Effector memory CD4-positive, alpha-beta T cell (primary cell): ENCODE measurements at regions not wholly inside any gene's neighbourhood (a gene's known extent, or its start where the extent isn't known, plus 50 kb on each side); places are given as distances from the start of the nearest gene placed in this dataset.
"Not testable (repeated sequence)": the region's sequence is repeated elsewhere in the genome, so short reads cannot be mapped to it uniquely, and the experiment has no call there.

Source experiments
- DNase-seq, 3 donors: peaks; one replicate each; pipeline ENCODE4 v3.0.0-alpha.2; 2020
- H3K27ac ChIP-seq: 2 replicates; pipeline ENCODE4 v1.7.0; 2013; ENCODE audit warnings: mild to moderate bottlenecking, low read length, moderate library complexity; ENCODE audit not compliant: insufficient read depth, poor library complexity, severe bottlenecking
- H3K27me3 ChIP-seq: replicated peaks from 2 replicates; pipeline ENCODE4 v1.7.0; 2013; ENCODE audit warnings: mild to moderate bottlenecking, low read length; ENCODE audit not compliant: insufficient read depth, control insufficient read depth, poor library complexity, severe bottlenecking
- H3K36me3 ChIP-seq: 2 replicates; pipeline ENCODE4 v1.7.0; 2013; ENCODE audit warnings: mild to moderate bottlenecking, low read length, moderate library complexity; ENCODE audit not compliant: control insufficient read depth, insufficient read depth
- H3K4me1 ChIP-seq: 2 replicates; pipeline ENCODE4 v1.7.0; 2013; ENCODE audit warnings: low read length, mild to moderate bottlenecking; ENCODE audit not compliant: control insufficient read depth, insufficient read depth, poor library complexity, severe bottlenecking
- H3K4me3 ChIP-seq: 2 replicates; pipeline ENCODE4 v1.7.0; 2013; ENCODE audit warnings: low read length, low read depth, mild to moderate bottlenecking; ENCODE audit not compliant: insufficient read depth, poor library complexity, severe bottlenecking
- H3K9me3 ChIP-seq: 2 replicates; pipeline ENCODE4 v1.7.0; 2013; ENCODE audit warnings: mild to moderate bottlenecking, low read length, moderate library complexity; ENCODE audit not compliant: control insufficient read depth

DNA sequence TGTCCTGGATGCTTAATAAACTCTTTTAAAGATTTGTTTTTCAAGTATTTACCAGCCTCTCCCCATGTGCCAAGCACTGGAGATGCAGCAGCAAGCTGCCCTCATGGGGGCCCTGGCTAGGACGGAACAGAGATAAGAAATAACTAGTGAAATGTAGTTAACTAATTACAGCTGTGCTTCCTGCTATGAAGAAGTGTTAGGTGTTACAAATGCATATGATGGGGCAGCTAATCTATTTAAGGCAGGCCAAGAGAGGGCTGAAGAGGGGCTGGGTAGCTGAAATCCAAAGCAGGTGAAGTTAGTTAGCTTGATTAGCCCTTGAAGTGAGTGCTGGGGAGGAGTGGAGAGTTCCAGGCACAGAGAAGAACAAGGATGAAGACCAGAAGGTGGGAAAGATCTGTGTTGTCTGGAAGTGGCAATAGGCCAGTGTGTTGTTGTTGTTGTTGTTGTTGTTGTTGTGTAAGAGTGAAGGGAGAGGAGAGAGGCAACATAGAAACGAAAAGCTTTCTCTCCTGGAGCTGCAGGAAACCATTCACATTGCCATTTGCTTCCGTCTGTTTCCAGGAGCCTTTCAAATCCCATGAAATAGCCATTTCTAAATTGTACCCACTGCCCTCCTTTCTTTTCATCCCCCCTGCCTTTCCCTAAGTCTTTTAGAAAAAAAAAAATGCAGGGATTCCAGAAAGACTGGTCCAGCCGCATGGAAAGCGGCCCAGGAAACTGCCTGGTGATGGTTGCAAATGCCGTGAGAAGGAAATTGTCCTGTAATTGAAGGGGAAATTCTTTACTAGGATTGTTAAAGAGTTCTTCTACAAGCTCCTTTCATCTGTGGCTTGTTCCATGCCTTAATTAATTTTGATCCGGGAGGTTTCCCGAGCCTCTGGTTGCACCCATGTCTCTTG, 119.6 kb downstream of the TFAP2C start:
- H3K27me3 ChIP-seq, result peaks cover 7% of the 10 kb centered on the region
- H3K4me3 ChIP-seq, result no peak overlapping the region
- H3K4me1 ChIP-seq, result no peaks in the 10 kb centered on the region
- H3K27ac ChIP-seq, result no peak overlapping the region
- no peaks in the 10 kb centered on the region for H3K9me3 ChIP-seq
- H3K36me3 ChIP-seq, result no peaks in the 10 kb centered on the region
- DNase-seq, result no peak

DNA sequence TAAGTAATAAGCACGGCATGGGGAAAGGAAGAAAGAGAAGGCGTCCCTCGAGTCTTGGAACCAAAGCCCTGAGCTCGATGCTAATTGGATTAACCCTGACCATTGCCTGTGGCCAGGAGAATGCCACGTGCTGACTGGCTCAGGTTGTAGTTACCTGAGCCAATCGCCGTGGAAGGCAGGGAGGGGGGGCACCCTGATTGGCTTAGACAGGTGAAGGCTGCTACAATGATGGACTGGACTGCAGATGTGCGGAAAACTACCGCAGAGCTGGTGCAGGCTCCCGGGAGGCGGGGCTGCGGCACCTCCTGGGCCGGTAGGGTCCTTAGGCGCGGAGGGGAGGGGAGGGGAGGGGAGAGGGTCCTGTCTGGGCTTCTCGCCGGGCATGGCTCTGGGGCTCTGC, 121.3 kb downstream of the TFAP2C start:
- Histone ChIP-seq H3K4me3 (no peak overlapping the region), H3K27me3 (peaks cover 7% of the 10 kb centered on the region), H3K9me3 (no peaks in the 10 kb centered on the region), H3K36me3 (no peaks in the 10 kb centered on the region), H3K4me1 (no peaks in the 10 kb centered on the region), H3K27ac (no peak overlapping the region)
- no peak for DNase-seq

DNA sequence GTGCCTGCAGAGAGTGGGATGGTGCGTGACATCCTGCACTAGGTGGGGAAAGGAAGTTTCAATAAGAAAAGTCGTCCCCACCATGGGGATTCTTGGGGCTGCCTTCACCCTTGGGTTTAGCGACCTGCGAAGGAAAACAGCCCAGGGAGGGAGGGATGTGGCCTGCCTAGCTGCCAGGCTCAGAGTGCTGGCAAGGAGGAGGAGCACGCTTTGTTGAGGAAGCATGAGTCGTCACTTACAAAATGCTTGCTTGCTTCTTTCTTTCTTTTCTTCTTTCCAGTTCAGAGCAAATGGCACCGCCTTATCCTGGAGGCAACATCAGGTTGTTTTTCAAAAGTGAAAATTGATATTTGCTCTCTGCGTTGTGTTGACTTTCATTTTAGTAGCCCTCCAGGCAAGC, 123.2 kb downstream of the TFAP2C start:
- H3K4me3 ChIP-seq, result no peak overlapping the region
- H3K27ac ChIP-seq, result no peak overlapping the region
- no peaks in the 10 kb centered on the region for H3K9me3 ChIP-seq
- no peaks in the 10 kb centered on the region for H3K4me1 ChIP-seq
- H3K36me3 ChIP-seq, result no peaks in the 10 kb centered on the region
- no peak for DNase-seq
- peaks cover 7% of the 10 kb centered on the region for H3K27me3 ChIP-seq

DNA sequence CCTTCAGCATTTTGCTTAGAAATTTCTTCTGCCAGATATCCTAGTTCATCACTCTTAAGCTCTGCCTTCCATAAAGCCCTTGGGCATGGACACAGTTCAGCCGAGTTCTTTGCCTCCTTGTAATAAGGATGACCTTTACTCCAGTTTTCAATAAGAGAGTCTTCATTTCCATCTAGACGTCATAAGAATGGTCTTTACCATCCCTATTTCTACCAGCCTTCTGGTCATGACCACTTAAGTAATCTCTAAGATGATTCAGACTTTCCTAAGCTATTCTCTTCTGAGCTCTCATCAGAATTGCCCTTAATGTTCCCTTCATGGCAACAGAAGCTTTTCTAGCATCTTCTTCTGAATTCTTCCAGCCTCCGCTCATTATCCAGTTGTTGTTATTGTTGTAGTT, 126.1 kb downstream of the TFAP2C start:
- no peaks in the 10 kb centered on the region for H3K36me3 ChIP-seq
- peaks cover 7% of the 10 kb centered on the region for H3K27me3 ChIP-seq
- no peaks in the 10 kb centered on the region for H3K9me3 ChIP-seq
- no peak overlapping the region for H3K4me3 ChIP-seq
- no peaks in the 10 kb centered on the region for H3K4me1 ChIP-seq
- no peak for DNase-seq
- H3K27ac ChIP-seq, result no peak overlapping the region

DNA sequence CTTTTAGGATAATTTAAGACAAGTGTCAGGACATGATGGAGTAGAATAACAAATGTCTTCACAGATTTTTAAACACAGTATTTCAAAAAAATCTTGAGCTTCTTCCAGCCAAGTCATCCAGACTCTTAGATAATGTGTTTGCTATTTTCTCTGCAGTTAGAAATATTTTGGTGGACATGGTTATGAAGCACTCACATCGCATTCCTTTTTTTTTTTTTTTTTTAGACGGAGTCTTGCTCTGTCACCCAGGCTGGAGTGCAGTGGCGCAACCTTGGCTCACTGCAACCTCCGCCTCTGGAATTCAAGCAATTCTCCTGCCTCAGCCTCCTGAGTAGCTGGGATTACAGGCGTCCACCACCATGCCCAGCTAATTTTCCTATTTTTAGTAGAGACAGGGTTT, 127.6 kb downstream of the TFAP2C start:
- not testable (repeated sequence) for H3K4me3 ChIP-seq, H3K9me3 ChIP-seq, DNase-seq, H3K36me3 ChIP-seq, H3K27ac ChIP-seq, H3K4me1 ChIP-seq, H3K27me3 ChIP-seq

DNA sequence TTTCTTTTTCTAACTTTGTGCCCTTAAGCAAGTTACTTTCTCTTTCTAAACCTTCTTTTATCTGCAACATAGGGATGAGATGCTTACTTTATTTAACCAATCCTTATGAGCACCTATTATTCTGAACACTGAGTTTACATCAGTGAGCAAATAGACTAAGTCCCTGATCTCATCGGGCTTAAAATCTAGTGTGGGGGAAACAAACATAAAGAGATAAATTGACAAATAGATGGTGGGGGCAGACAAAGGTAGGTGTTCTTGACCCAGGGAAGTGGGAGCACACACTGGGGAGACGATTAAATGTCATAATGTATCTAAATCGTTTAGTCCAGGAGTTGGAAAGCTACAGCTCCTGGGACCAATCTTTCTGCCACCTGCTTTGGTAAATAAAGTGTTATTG, 129.6 kb downstream of the TFAP2C start:
- H3K4me3 ChIP-seq, result no peak overlapping the region
- no peaks in the 10 kb centered on the region for H3K9me3 ChIP-seq
- H3K27me3 ChIP-seq, result no peaks in the 10 kb centered on the region
- DNase-seq, result no peak
- no peak overlapping the region for H3K27ac ChIP-seq
- H3K36me3 ChIP-seq, result no peaks in the 10 kb centered on the region
- H3K4me1 ChIP-seq, result no peaks in the 10 kb centered on the region

DNA sequence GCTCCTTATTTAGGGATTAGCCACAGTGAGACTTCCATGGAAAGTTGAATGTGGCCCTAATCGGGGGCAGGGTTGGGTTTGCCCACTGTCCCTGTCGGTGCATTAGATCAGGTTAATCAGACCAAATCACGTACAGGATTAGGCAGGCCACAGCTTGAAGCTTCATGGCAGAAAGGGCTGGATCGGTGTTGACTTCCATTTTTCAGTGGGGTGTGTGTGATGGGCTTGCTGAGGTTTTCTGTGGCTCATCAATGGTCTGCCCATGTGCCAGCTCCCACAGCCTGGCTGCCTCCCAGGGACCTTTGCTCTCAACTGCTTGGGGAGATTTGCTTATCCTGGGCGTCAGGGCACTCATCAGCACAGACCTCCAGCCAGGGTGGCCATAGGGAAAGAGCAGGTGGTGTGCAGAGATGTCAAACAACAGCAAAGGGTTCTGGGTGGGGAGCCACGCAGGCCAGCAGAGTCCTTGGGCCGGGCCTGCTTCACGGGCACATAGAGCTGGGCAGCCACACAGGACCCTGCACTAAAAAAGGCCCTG, 130.7 kb downstream of the TFAP2C start:
- no peak overlapping the region for H3K4me3 ChIP-seq
- no peaks in the 10 kb centered on the region for H3K27me3 ChIP-seq
- no peaks in the 10 kb centered on the region for H3K36me3 ChIP-seq
- no peak overlapping the region for H3K27ac ChIP-seq
- DNase-seq, result no peak
- no peaks in the 10 kb centered on the region for H3K4me1 ChIP-seq
- no peaks in the 10 kb centered on the region for H3K9me3 ChIP-seq

DNA sequence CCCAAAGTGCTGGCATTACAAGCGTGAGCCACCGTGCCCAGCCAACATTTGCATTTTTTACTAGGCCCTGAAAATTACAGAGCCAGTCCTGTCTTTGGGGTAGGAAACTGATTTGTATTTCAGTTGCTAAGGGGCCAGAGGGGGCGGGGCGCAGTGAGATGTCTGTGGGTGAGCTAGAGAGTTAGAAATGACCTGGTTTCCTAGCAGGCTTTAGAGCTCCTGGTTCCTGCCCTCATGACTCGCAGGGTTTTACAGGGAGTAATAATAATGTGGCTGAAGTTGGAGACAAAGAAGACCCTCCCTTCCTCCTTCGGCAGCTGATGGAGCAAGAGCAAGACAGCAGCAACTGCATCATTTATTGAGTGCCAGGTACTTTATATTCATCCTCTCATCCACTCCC, 131.5 kb downstream of the TFAP2C start:
- Histone ChIP-seq H3K9me3 (no peaks in the 10 kb centered on the region), H3K27me3 (no peaks in the 10 kb centered on the region), H3K4me3 (no peak overlapping the region), H3K27ac (no peak overlapping the region), H3K36me3 (no peaks in the 10 kb centered on the region), H3K4me1 (no peaks in the 10 kb centered on the region)
- DNase-seq, result no peak

DNA sequence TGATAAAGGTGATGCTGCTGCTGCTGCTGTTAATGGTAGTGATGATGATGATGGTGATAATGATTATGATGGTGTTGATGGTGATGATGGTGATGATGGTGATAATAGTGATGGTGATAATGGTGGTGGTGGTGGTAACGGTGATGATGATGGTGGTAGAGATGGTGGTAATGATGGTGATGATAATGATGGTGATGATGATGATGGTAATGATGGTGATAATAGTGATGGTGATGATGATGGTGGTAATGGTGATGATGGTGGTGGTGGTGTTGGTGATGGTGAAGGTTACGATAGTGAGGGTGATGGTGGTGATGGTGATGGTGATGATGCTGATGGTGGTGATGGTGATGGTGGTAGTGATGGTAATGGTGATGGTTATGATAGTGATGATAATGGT, 132.3 kb downstream of the TFAP2C start:
- Histone ChIP-seq H3K4me1 (no peaks in the 10 kb centered on the region), H3K27me3 (no peaks in the 10 kb centered on the region), H3K9me3 (no peaks in the 10 kb centered on the region), H3K27ac (no peak overlapping the region), H3K4me3 (no peak overlapping the region), H3K36me3 (no peaks in the 10 kb centered on the region)
- DNase-seq, result no peak

DNA sequence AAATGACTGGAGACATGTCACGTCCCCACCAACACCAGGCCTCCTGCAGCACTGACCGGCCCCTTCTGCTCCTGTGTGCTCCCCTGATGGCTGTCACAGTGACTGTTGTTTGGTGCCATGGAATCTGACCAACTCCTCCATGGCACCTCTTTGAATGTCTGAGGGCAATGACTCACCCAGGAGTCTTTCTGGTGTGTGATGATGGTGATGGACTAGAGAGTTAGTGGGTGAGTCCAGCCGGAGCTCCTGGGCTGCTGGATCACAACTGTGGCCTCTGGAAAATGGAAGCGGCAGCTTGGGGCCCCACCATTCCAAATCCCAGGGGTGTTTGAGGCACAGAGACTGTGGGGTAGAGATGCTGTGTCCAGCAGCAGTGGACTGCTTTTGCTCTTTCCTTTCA, 133.3 kb downstream of the TFAP2C start:
- Histone ChIP-seq H3K27ac (no peak overlapping the region), H3K4me1 (no peaks in the 10 kb centered on the region), H3K36me3 (no peaks in the 10 kb centered on the region), H3K9me3 (no peaks in the 10 kb centered on the region), H3K4me3 (no peak overlapping the region), H3K27me3 (no peaks in the 10 kb centered on the region)
- no peak for DNase-seq
